HL-60 (cell line): ENCODE measurements at regions not wholly inside any gene's neighbourhood (a gene's known extent, or its start where the extent isn't known, plus 50 kb on each side); places are given as distances from the start of the nearest gene placed in this dataset.

ENCODE experiments used
- DNase-seq, 2 experiments: peaks; one replicate each; pipeline ENCODE4 v3.0.0-alpha.2; 2010 to 2020; ENCODE audit warnings: low read depth in 1 of 2, low spot score in 1 of 2
- H3K27ac ChIP-seq: fragments of 250-450 bp; sonication (Bioruptor Pico); replicated peaks from 2 replicates; pipeline ENCODE4 v1.5.1; 2020; ENCODE audit warnings: mild to moderate bottlenecking, moderate library complexity
- H3K27me3 ChIP-seq: fragments of 250-450 bp; sonication (Bioruptor Pico); 2 replicates; pipeline ENCODE4 v1.5.1; 2021; ENCODE audit warnings: mild to moderate bottlenecking, moderate library complexity; ENCODE audit not compliant: insufficient read depth, poor library complexity, severe bottlenecking
- H3K4me3 ChIP-seq: replicated peaks from 2 replicates; pipeline ENCODE4 v1.5.1; 2011; ENCODE audit warnings: mild to moderate bottlenecking, control low read depth, low read length; ENCODE audit not compliant: insufficient read depth
- GABPA ChIP-seq: IDR thresholded peaks from 2 replicates; pipeline ENCODE4 v1.6.1; 2012; ENCODE audit warnings: low read depth
- POLR2AphosphoS5 ChIP-seq: IDR thresholded peaks from 2 replicates; pipeline ENCODE4 v1.6.1; 2012; ENCODE audit warnings: low read depth
- SPI1 ChIP-seq: IDR thresholded peaks from 2 replicates; pipeline ENCODE4 v1.6.1; 2012; ENCODE audit warnings: low read depth, mild to moderate bottlenecking, borderline replicate concordance
- TF ChIP-seq, protein P1 (sequence below): IDR thresholded peaks from one replicate; pipeline ENCODE4 v1.5.1; 2011; ENCODE audit warnings: low read length, control low read depth, inconsistent platforms; ENCODE audit not compliant: insufficient read depth
- TF ChIP-seq, protein P2 (sequence below): IDR thresholded peaks from 2 replicates; pipeline ENCODE4 v1.6.1; 2012; ENCODE audit warnings: low read depth; ENCODE audit not compliant: insufficient replicate concordance

DNA sequence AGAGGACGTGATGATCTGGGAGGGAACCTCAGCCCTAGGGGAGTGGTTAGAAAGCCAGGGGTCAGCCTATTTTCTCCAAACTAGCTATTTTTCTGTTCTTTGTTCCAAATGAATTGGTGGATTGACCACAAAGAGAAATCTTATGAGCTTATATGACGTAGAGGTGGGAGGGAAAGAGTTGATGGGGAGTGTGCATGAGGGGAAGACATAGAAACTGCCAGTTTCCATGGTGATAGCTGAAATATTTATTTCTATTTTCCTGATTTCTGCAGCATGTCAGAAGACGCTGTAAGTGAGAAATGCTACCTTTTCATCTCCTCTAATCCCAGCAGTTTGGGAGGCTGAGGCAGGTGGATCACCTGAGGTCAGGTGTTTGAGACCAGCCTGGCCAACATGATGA lies 51.4 kb upstream of the CISTR start:
- Histone ChIP-seq H3K27ac (no peak overlapping the region), H3K27me3 (peaks cover 15% of the 10 kb centered on the region), H3K4me3 (no peak overlapping the region)
- TF ChIP-seq POLR2AphosphoS5, result no peak
- TF ChIP-seq, protein P1, sequence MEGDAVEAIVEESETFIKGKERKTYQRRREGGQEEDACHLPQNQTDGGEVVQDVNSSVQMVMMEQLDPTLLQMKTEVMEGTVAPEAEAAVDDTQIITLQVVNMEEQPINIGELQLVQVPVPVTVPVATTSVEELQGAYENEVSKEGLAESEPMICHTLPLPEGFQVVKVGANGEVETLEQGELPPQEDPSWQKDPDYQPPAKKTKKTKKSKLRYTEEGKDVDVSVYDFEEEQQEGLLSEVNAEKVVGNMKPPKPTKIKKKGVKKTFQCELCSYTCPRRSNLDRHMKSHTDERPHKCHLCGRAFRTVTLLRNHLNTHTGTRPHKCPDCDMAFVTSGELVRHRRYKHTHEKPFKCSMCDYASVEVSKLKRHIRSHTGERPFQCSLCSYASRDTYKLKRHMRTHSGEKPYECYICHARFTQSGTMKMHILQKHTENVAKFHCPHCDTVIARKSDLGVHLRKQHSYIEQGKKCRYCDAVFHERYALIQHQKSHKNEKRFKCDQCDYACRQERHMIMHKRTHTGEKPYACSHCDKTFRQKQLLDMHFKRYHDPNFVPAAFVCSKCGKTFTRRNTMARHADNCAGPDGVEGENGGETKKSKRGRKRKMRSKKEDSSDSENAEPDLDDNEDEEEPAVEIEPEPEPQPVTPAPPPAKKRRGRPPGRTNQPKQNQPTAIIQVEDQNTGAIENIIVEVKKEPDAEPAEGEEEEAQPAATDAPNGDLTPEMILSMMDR, result no peak
- TF ChIP-seq SPI1, result no peak
- no peak for DNase-seq

DNA sequence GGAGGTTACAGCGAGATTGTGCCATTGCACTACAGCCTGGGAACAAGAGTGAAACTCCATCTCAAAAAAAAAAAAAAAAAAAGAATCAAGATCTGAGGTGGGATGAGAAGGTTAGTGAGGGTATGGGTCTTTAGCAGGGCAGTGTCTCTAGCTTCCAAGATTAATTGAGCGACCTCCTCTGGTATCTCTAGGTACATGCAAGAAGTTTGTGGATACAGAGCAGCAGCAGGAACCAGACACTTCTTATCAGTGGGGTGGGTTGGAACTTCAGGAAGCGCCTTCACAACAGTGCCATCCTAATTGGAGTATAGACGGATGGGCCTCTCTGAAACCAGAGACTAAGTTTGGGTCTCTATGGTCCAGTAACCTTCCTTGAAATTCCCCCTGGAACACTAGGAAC lies 51.9 kb upstream of the CISTR start:
- Histone ChIP-seq H3K27ac (no peak overlapping the region), H3K27me3 (peaks cover 15% of the 10 kb centered on the region), H3K4me3 (no peak overlapping the region)
- DNase-seq, result no peak
- no peak for TF ChIP-seq POLR2AphosphoS5
- TF ChIP-seq SPI1, result no peak
- TF ChIP-seq GABPA, result no peak
- TF ChIP-seq, protein P2, sequence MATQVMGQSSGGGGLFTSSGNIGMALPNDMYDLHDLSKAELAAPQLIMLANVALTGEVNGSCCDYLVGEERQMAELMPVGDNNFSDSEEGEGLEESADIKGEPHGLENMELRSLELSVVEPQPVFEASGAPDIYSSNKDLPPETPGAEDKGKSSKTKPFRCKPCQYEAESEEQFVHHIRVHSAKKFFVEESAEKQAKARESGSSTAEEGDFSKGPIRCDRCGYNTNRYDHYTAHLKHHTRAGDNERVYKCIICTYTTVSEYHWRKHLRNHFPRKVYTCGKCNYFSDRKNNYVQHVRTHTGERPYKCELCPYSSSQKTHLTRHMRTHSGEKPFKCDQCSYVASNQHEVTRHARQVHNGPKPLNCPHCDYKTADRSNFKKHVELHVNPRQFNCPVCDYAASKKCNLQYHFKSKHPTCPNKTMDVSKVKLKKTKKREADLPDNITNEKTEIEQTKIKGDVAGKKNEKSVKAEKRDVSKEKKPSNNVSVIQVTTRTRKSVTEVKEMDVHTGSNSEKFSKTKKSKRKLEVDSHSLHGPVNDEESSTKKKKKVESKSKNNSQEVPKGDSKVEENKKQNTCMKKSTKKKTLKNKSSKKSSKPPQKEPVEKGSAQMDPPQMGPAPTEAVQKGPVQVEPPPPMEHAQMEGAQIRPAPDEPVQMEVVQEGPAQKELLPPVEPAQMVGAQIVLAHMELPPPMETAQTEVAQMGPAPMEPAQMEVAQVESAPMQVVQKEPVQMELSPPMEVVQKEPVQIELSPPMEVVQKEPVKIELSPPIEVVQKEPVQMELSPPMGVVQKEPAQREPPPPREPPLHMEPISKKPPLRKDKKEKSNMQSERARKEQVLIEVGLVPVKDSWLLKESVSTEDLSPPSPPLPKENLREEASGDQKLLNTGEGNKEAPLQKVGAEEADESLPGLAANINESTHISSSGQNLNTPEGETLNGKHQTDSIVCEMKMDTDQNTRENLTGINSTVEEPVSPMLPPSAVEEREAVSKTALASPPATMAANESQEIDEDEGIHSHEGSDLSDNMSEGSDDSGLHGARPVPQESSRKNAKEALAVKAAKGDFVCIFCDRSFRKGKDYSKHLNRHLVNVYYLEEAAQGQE, result no peak
- TF ChIP-seq, protein P1, result no peak

DNA sequence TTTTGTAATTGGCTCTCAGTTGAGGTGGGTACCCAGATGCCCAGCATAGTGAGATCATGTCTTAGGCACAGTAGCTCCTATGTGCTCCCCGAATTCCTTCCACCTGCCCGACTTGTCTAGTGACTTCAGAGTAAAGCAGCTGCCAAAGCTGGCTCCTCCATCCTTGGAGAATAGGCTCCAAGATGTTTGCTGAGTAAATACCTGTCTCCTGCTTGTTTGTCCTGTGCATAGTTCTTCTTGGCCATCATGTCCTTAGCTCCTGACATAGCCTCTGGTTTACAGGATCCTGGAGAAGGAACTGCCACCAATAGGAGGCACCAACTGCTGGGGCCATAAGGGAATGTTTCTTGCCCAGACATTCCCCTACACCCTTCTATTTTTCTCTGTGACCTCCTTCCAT lies 52.6 kb upstream of the CISTR start:
- DNase-seq, result no peak
- no peak overlapping the region for H3K4me3 ChIP-seq
- H3K27me3 ChIP-seq, result peaks cover 15% of the 10 kb centered on the region
- TF ChIP-seq, protein P1, result no peak
- no peak for TF ChIP-seq POLR2AphosphoS5
- no peak for TF ChIP-seq GABPA
- TF ChIP-seq SPI1, result no peak
- TF ChIP-seq, protein P2, result no peak
- H3K27ac ChIP-seq, result no peak overlapping the region

DNA sequence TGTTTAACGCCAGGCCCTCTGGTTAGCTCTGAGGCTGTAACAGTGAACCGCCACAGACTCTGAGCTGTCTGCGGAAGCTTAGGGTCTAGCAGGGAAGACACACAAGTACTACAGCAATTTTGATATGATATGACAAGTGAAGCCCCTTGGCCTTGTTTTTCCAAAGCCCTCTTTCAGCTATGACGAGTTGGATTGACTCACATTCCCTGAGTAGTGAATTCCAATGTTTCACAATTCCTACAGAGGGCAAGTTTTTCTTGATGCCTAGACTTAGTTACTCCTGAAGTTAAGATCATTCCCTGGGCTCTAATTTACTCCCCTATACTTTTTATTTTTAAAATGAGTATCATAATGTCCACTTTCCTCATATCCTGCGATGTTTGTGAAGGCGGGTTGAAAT lies 53.3 kb upstream of the CISTR start:
- peaks cover 18% of the 10 kb centered on the region for H3K27me3 ChIP-seq
- no peak overlapping the region for H3K4me3 ChIP-seq
- no peak for DNase-seq
- TF ChIP-seq, protein P2, result no peak
- H3K27ac ChIP-seq, result no peak overlapping the region
